ENCODE measurements at regions not wholly inside any gene's neighbourhood (a gene's known extent, or its start where the extent isn't known, plus 50 kb on each side); places are given as distances from the start of the nearest gene placed in this dataset.

- TF ChIP-seq CTCF (IDR thresholded peaks at IDR 0.05; ENCODE audit: insufficient read depth, low read length): no peak
- TF ChIP-seq POLR2AphosphoS5 (IDR thresholded peaks at IDR 0.05; ENCODE audit: low read depth): no peak
- no peak for TF ChIP-seq SPI1 (IDR thresholded peaks at IDR 0.05; ENCODE audit: borderline replicate concordance, low read depth)
Measured at GRCh38 chr2:225761396-225761795, 361.9 kb downstream of the NYAP2 start.
